H9 (cell line): ENCODE measurements at regions not wholly inside any gene's neighbourhood (a gene's known extent, or its start where the extent isn't known, plus 50 kb on each side); places are given as distances from the start of the nearest gene placed in this dataset.

Experiments used
- DNase-seq: peaks from one replicate; pipeline ENCODE4 v3.0.0-alpha.2; 2017
- H2AFZ ChIP-seq: one replicate; pipeline ENCODE4 v1.6.1; 2013; ENCODE audit warnings: mild to moderate bottlenecking, low read length, control low read depth, moderate library complexity
- H2AK5ac ChIP-seq: 2 replicates; pipeline ENCODE4 v1.6.1; 2013; ENCODE audit warnings: low read length, control low read depth, mixed read lengths; ENCODE audit not compliant: insufficient read length
- H2BK120ac ChIP-seq: one replicate; pipeline ENCODE4 v1.6.1; 2013; ENCODE audit warnings: low read depth, mild to moderate bottlenecking, low read length, control low read depth, inconsistent platforms; ENCODE audit not compliant: poor library complexity, severe bottlenecking
- H2BK12ac ChIP-seq: 2 replicates; pipeline ENCODE4 v1.6.1; 2013; ENCODE audit warnings: low read length, control low read depth, mixed read lengths, low read depth; ENCODE audit not compliant: insufficient read length
- H2BK15ac ChIP-seq: 2 replicates; pipeline ENCODE4 v1.6.1; 2013; ENCODE audit warnings: low read depth, low read length, control low read depth
- H2BK20ac ChIP-seq: one replicate; pipeline ENCODE4 v1.6.1; 2013; ENCODE audit warnings: low read depth, mild to moderate bottlenecking, low read length, control low read depth, inconsistent platforms; ENCODE audit not compliant: poor library complexity, severe bottlenecking
- H2BK5ac ChIP-seq: 2 replicates; pipeline ENCODE4 v1.6.1; 2013; ENCODE audit warnings: low read length, control low read depth, mixed read lengths; ENCODE audit not compliant: insufficient read length
- H3K14ac ChIP-seq: 2 replicates; pipeline ENCODE4 v1.6.1; 2013; ENCODE audit warnings: low read length, control low read depth; ENCODE audit not compliant: insufficient read depth
- H3K18ac ChIP-seq: 2 replicates; pipeline ENCODE4 v1.6.1; 2013; ENCODE audit warnings: low read depth, mild to moderate bottlenecking, mixed read lengths, low read length, control low read depth; ENCODE audit not compliant: insufficient read length
- H3K23ac ChIP-seq: 2 replicates; pipeline ENCODE4 v1.6.1; 2013; ENCODE audit warnings: low read length, control low read depth, mixed read lengths, low read depth; ENCODE audit not compliant: insufficient read length
- H3K23me2 ChIP-seq: 2 replicates; pipeline ENCODE4 v1.6.1; 2013; ENCODE audit warnings: low read depth, mild to moderate bottlenecking, mixed read lengths, low read length, control low read depth; ENCODE audit not compliant: insufficient read length, poor library complexity, severe bottlenecking
- H3K27ac ChIP-seq: 2 replicates; pipeline ENCODE4 v1.5.1; 2013; ENCODE audit warnings: low read length, control low read depth, mixed read lengths, low read depth; ENCODE audit not compliant: insufficient read length
- H3K27me3 ChIP-seq: 2 replicates; pipeline ENCODE4 v1.6.1; 2013; ENCODE audit warnings: low read length, control low read depth, inconsistent platforms; ENCODE audit not compliant: insufficient read depth
- H3K4ac ChIP-seq: 2 replicates; pipeline ENCODE4 v1.6.1; 2013; ENCODE audit warnings: low read depth, mild to moderate bottlenecking, control low read depth, inconsistent platforms, low read length, moderate library complexity
- H3K4me1 ChIP-seq: 2 replicates; pipeline ENCODE4 v1.6.1; 2013; ENCODE audit warnings: low read length, control low read depth, inconsistent platforms; ENCODE audit not compliant: insufficient read depth
- H3K4me2 ChIP-seq: 2 replicates; pipeline ENCODE4 v1.6.1; 2013; ENCODE audit warnings: low read length, control low read depth, mixed read lengths; ENCODE audit not compliant: insufficient read length, insufficient read depth
- H3K56ac ChIP-seq: 2 replicates; pipeline ENCODE4 v1.6.1; 2013; ENCODE audit warnings: low read depth, mild to moderate bottlenecking, mixed read lengths, low read length, control low read depth; ENCODE audit not compliant: insufficient read length
- H3K79me1 ChIP-seq: 2 replicates; pipeline ENCODE4 v1.6.1; 2013; ENCODE audit warnings: low read depth, mild to moderate bottlenecking, moderate library complexity, low read length, control low read depth, inconsistent platforms; ENCODE audit not compliant: insufficient read depth, poor library complexity, severe bottlenecking
- H3K79me2 ChIP-seq: 2 replicates; pipeline ENCODE4 v1.6.1; 2013; ENCODE audit warnings: low read length, control low read depth, inconsistent platforms; ENCODE audit not compliant: insufficient read depth
- H3K9ac ChIP-seq: 2 replicates; pipeline ENCODE4 v1.6.1; 2013; ENCODE audit warnings: low read length, control low read depth, mixed read lengths; ENCODE audit not compliant: insufficient read length; ENCODE audit errors: extremely low read depth
- H3K9me3 ChIP-seq: one replicate; pipeline ENCODE4 v1.6.1; 2013; ENCODE audit warnings: low read depth, low read length, inconsistent platforms; ENCODE audit not compliant: control insufficient read depth
- H3T11ph ChIP-seq: one replicate; pipeline ENCODE4 v1.6.1; 2013; ENCODE audit warnings: mild to moderate bottlenecking, low read length, control low read depth, inconsistent platforms
- H4K20me1 ChIP-seq: one replicate; pipeline ENCODE4 v1.6.1; 2013; ENCODE audit not compliant: control insufficient read depth, insufficient read length, insufficient read depth
- H4K5ac ChIP-seq: 2 replicates; pipeline ENCODE4 v1.6.1; 2013; ENCODE audit warnings: low read depth, mild to moderate bottlenecking, mixed read lengths, low read length, control low read depth; ENCODE audit not compliant: insufficient read length
- H4K8ac ChIP-seq: replicated peaks from 2 replicates; pipeline ENCODE4 v1.6.1; 2013; ENCODE audit warnings: low read length, control low read depth, mixed read lengths, low read depth; ENCODE audit not compliant: insufficient read length
- H4K91ac ChIP-seq: 2 replicates; pipeline ENCODE4 v1.6.1; 2013; ENCODE audit warnings: low read depth, mild to moderate bottlenecking, moderate library complexity, mixed read lengths, low read length, control low read depth; ENCODE audit not compliant: insufficient read length
- H3K27ac Mint-ChIP-seq, 3 experiments: 2 replicates in 2 of 3; 3 replicates in 1 of 3; pipeline ENCODE4 v1.8.0; 2020 to 2021; ENCODE audit warnings: mixed read lengths in 3 of 3, mild to moderate bottlenecking in 1 of 3, moderate library complexity in 1 of 3
- H3K27me3 Mint-ChIP-seq: 2 replicates; pipeline ENCODE4 v1.8.0; 2021; ENCODE audit warnings: low read depth, mild to moderate bottlenecking, moderate library complexity, mixed read lengths
- H3K36me3 Mint-ChIP-seq, 3 experiments: 2 replicates in 2 of 3; 3 replicates in 1 of 3; pipeline ENCODE4 v1.8.0; 2020 to 2021; ENCODE audit warnings: low read depth in 3 of 3, mixed read lengths in 3 of 3; ENCODE audit not compliant: insufficient read depth in 1 of 3
- H3K4me1 Mint-ChIP-seq, 2 experiments: 2 replicates each; pipeline ENCODE4 v1.8.0; 2020; ENCODE audit warnings: mixed read lengths in 2 of 2
- H3K4me3 Mint-ChIP-seq, 2 experiments: 2 replicates in 1 of 2; 3 replicates in 1 of 2; pipeline ENCODE4 v1.8.0; 2020 to 2021; ENCODE audit warnings: mild to moderate bottlenecking in 2 of 2, mixed read lengths in 2 of 2, moderate library complexity in 1 of 2
- H3K9me3 Mint-ChIP-seq, 2 experiments: 2 replicates in 1 of 2; 3 replicates in 1 of 2; pipeline ENCODE4 v1.8.0; 2020; ENCODE audit warnings: mild to moderate bottlenecking in 2 of 2, mixed read lengths in 2 of 2, moderate library complexity in 1 of 2
- CTCF ChIP-seq: fragments of 200-600 bp; sonication (generic); conservative IDR thresholded peaks from 3 replicates; pipeline ENCODE4 v1.8.0; 2021; ENCODE audit warnings: antibody characterized with exemption, mild to moderate bottlenecking
- WGBS: extraction: QIAGEN DNeasy Blood & Tissue Kit; methylation state at CpG from one replicate; pipeline ENCODE4 v1.1.7; 2013; ENCODE audit warnings: missing lambda C conversion rate, low lambda C conversion rate, mixed read lengths; ENCODE audit not compliant: insufficient read length; ENCODE audit errors: extremely low coverage; 5-methylcytosine and 5-hydroxymethylcytosine counted together

DNA sequence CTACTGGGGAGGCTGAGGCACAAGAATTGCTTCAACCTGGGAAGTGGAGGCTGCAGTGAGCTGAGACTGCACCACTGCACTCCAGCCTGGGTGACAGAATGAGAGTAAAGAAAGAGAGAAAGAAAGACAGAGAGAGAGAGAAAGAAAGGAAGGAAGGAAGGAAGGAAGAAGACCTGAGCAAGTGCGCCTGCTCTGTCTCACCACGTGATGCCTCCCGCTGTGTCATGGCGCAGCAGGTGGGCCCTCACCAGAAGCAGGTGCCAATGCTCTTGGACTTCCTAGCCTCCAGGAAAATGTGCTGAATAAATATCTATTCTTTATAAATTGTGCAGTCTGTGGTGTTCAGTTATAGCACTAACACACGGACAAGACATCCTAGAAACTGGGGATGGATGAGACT, 270.0 kb downstream of the CYP26B1 start:
- Histone ChIP-seq H3K14ac (no peak overlapping the region), H2AK5ac (no peak overlapping the region), H2AFZ (no peak overlapping the region), H3K23ac (no peak overlapping the region), H2BK15ac (no peak overlapping the region), H3K4ac (no peak overlapping the region), H4K5ac (no peak overlapping the region), H2BK20ac (no peak overlapping the region), H3K27ac (no peak overlapping the region), H3K18ac (no peak overlapping the region), H3K9ac (no peak overlapping the region), H4K91ac (no peak overlapping the region), H3K4me2 (no peak overlapping the region), H2BK120ac (no peak overlapping the region), H2BK5ac (no peak overlapping the region), H3K56ac (no peak overlapping the region), H3K27me3 (no peaks in the 10 kb centered on the region), H3K23me2 (no peaks in the 10 kb centered on the region), H4K20me1 (no peaks in the 10 kb centered on the region), H3K79me1 (no peaks in the 10 kb centered on the region), H2BK12ac (no peak overlapping the region), H3K4me1 (no peaks in the 10 kb centered on the region), H4K8ac (no peak overlapping the region), H3T11ph (no peak overlapping the region), H3K79me2 (no peaks in the 10 kb centered on the region), H3K9me3 (no peaks in the 10 kb centered on the region)
- Mint-ChIP-seq H3K36me3 (no peaks in the 10 kb centered on the region; a peak in 1 of 7 replicates), H3K4me3 (no peak overlapping the region), H3K9me3 (no peaks in the 10 kb centered on the region), H3K27ac (no peak overlapping the region), H3K27me3 (peaks cover 10% of the 10 kb centered on the region), H3K4me1 (no peaks in the 10 kb centered on the region)
- no peak for TF ChIP-seq CTCF
- DNase-seq: no peak
- no CpG with 5 or more reads among the region's 5 CpGs for WGBS
